Endothelial cell of umbilical vein (primary cell): ENCODE measurements at regions not wholly inside any gene's neighbourhood (a gene's known extent, or its start where the extent isn't known, plus 50 kb on each side); places are given as distances from the start of the nearest gene placed in this dataset.

Source experiments
- BruUV-seq: library from RNA; stranded (reverse); fragments of 400-500 nt; replicated peaks from 2 replicates; lab custom pipeline; 2021; lab: Mats Ljungman, UMichigan
- CTCF ChIA-PET: fragments of 300-600, 350-600 bp; sonication (Branson Sonifier 250); formaldehyde crosslinking; loops from one replicate; lab custom pipeline; 2021; ENCODE audit warnings: antibody characterized with exemption, inconsistent platforms; lab: Charles Lee
- POLR2A ChIA-PET: fragments of 300-600, 350-600 bp; sonication (Branson Sonifier 250); formaldehyde crosslinking; loops from one replicate; lab custom pipeline; 2021; ENCODE audit warnings: antibody characterized with exemption, inconsistent platforms; lab: Charles Lee
- DNase-seq: peaks from one replicate; pipeline ENCODE4 v3.0.0-alpha.2; 2011; ENCODE audit warnings: low read depth, low spot score
- FAIRE-seq: peaks from 2 replicates; lab custom pipeline; 2011; peaks lifted over from hg19 to GRCh38; lab: Jason Lieb, UNC
- H2AFZ ChIP-seq: 2 replicates; pipeline ENCODE4 v1.6.0; 2012; ENCODE audit warnings: low read depth, low read length, control low read depth, inconsistent platforms
- H3K27ac ChIP-seq: 2 replicates; pipeline ENCODE4 v1.5.1; 2011; ENCODE audit warnings: low read depth, mild to moderate bottlenecking, control low read depth, low read length, moderate library complexity; ENCODE audit not compliant: insufficient read depth
- H3K27me3 ChIP-seq, 2 experiments: 2 replicates each; pipeline versions ENCODE4 v1.6.0 to v1.6.1; 2011; ENCODE audit warnings: low read length in 2 of 2, mixed read lengths in 1 of 2; ENCODE audit not compliant: control insufficient read depth in 2 of 2, insufficient read depth in 2 of 2
- H3K36me3 ChIP-seq, 2 experiments: 2 replicates in 1 of 2; 3 replicates in 1 of 2; pipeline ENCODE4 v1.5.1; 2011; ENCODE audit warnings: low read length in 2 of 2, mild to moderate bottlenecking in 1 of 2, moderate library complexity in 1 of 2; ENCODE audit not compliant: control insufficient read depth in 2 of 2, insufficient read depth in 2 of 2; ENCODE audit errors: extremely low read depth in 1 of 2
- H3K4me1 ChIP-seq: 3 replicates; pipeline ENCODE4 v1.5.1; 2011; ENCODE audit warnings: mild to moderate bottlenecking, low read length; ENCODE audit not compliant: control insufficient read depth, insufficient read depth; ENCODE audit errors: extremely low read depth
- H3K4me2 ChIP-seq: 2 replicates; pipeline ENCODE4 v1.6.1; 2011; ENCODE audit warnings: low read length, control low read depth, mixed read lengths; ENCODE audit not compliant: insufficient read depth
- H3K4me3 ChIP-seq, 3 experiments: fragments of 200-600 bp in 1 of 3; sonication (generic), shearing (Covaris generic) in 1 of 3; replicated peaks in 1 of 3; 2 replicates each; pipeline ENCODE4 v1.5.1; 2011 to 2016; ENCODE audit warnings: control low read depth in 3 of 3, low read length in 3 of 3, mild to moderate bottlenecking in 2 of 3, inconsistent platforms in 1 of 3, low read depth in 1 of 3, moderate library complexity in 1 of 3; ENCODE audit not compliant: insufficient read depth in 1 of 3
- H3K79me2 ChIP-seq: 2 replicates; pipeline ENCODE4 v1.6.0; 2012; ENCODE audit warnings: low read length, inconsistent platforms; ENCODE audit not compliant: control insufficient read depth, insufficient read depth
- H3K9ac ChIP-seq: replicated peaks from 2 replicates; pipeline ENCODE3; 2011; ENCODE audit warnings: low read length, control low read depth; ENCODE audit not compliant: insufficient read depth; ENCODE audit errors: extremely low read depth
- H3K9me1 ChIP-seq: replicated peaks from 3 replicates; pipeline ENCODE4 v1.6.0; 2011; ENCODE audit warnings: mild to moderate bottlenecking, low read length; ENCODE audit not compliant: control insufficient read depth, insufficient read depth; ENCODE audit errors: extremely low read depth
- H3K9me3 ChIP-seq: replicated peaks from 2 replicates; pipeline ENCODE4 v1.5.1; 2012; ENCODE audit warnings: low read length, inconsistent platforms; ENCODE audit not compliant: control insufficient read depth, insufficient read depth
- H4K20me1 ChIP-seq: replicated peaks from 2 replicates; pipeline ENCODE3; 2011; ENCODE audit warnings: mild to moderate bottlenecking, low read length; ENCODE audit not compliant: control insufficient read depth, insufficient read depth; ENCODE audit errors: extremely low read depth
- FOS ChIP-seq: IDR thresholded peaks from 2 replicates; pipeline ENCODE4 v1.6.1; 2011; ENCODE audit warnings: mild to moderate bottlenecking, low read length, moderate library complexity, borderline replicate concordance; ENCODE audit not compliant: insufficient read depth
- GATA2 ChIP-seq: IDR thresholded peaks from 2 replicates; pipeline ENCODE4 v1.7.0; 2011; ENCODE audit warnings: low read depth, mild to moderate bottlenecking, moderate library complexity, mixed read lengths, low read length; ENCODE audit not compliant: insufficient read length, insufficient read depth
- JUN ChIP-seq: IDR thresholded peaks from 2 replicates; pipeline ENCODE4 v1.6.1; 2011; ENCODE audit warnings: borderline replicate concordance, low read depth; ENCODE audit not compliant: insufficient read length, insufficient read depth
- MYC ChIP-seq: IDR thresholded peaks from one replicate; pipeline ENCODE4 v1.6.1; 2011; ENCODE audit warnings: mild to moderate bottlenecking, low read depth, low read length
- dilution Hi-C: fragments of 300-500 bp; cut with MboI; formaldehyde crosslinking; loops from one replicate; pipeline ENCODE4 v1.15.0; 2019; ENCODE audit warnings: low sequenced_read_pairs; ENCODE audit not compliant: extremely low pct_ligation_motif_present
- intact Hi-C: fragments of 100-400 bp; cut with micrococcal nuclease; formaldehyde crosslinking; loops from one replicate; pipeline ENCODE4 v1.10.0; 2022

GRCh38 chr10:44010873-44011602 is 362.4 kb upstream of the ZNF32 start:
- POLR2A ChIA-PET: no interaction called here
- FAIRE-seq: peak; percentile 57

GRCh38 chr10:44009891-44010632 is 361.4 kb upstream of the ZNF32 start:
- Histone ChIP-seq H3K4me3 (no peak overlapping the region), H3K27me3 (no peaks in the 10 kb centered on the region), H2AFZ (no peak overlapping the region), H3K27ac (no peak overlapping the region), H3K79me2 (no peaks in the 10 kb centered on the region), H3K9me1 (no peaks in the 10 kb centered on the region), H3K4me1 (peaks cover 18% of the 10 kb centered on the region), H3K36me3 (no peaks in the 10 kb centered on the region), H4K20me1 (no peaks in the 10 kb centered on the region), H3K9me3 (no peaks in the 10 kb centered on the region), H3K9ac (no peak overlapping the region), H3K4me2 (no peak overlapping the region)
- TF ChIP-seq JUN: no peak
- no peak for TF ChIP-seq FOS
- no TSS peak for BruUV-seq
- CTCF ChIA-PET: interaction anchor here (1.4 kb wide), 1 partner anchor 9 kb away, joined by 4 read pairs; no protein-coding TSS in a partner anchor
- dilution Hi-C loops (no loop called here), intact Hi-C loops (no loop called here)
- DNase-seq: no peak
- FAIRE-seq: no peak
- POLR2A ChIA-PET: no interaction called here

More at GRCh38 chr10:44010873-44011602, 362.4 kb upstream of the ZNF32 start:
- Histone ChIP-seq H3K9ac (no peak overlapping the region), H3K27me3 (no peaks in the 10 kb centered on the region), H3K4me1 (peaks cover 18% of the 10 kb centered on the region), H3K9me1 (no peaks in the 10 kb centered on the region), H2AFZ (no peak overlapping the region), H3K36me3 (no peaks in the 10 kb centered on the region), H3K79me2 (no peaks in the 10 kb centered on the region), H3K4me3 (no peak overlapping the region), H3K27ac (peak overlapping the region; percentile 45), H4K20me1 (no peaks in the 10 kb centered on the region), H3K9me3 (no peaks in the 10 kb centered on the region), H3K4me2 (no peak overlapping the region)
- CTCF ChIA-PET: interaction anchor here (1.2 to 1.4 kb wide), 2 partner anchors 10 to 321 kb away, joined by 4 to 5 read pairs; no protein-coding TSS in a partner anchor
- peak; percentile 12 for TF ChIP-seq FOS
- TF ChIP-seq MYC: no peak
- peak; percentile 38 for TF ChIP-seq JUN
- TF ChIP-seq GATA2: no peak
- DNase-seq: peak; percentile 28
- intact Hi-C loops (no loop called here), dilution Hi-C loops (no loop called here)
- no TSS peak for BruUV-seq
